RWPE1 (cell line): ENCODE measurements at regions not wholly inside any gene's neighbourhood (a gene's known extent, or its start where the extent isn't known, plus 50 kb on each side); places are given as distances from the start of the nearest gene placed in this dataset.

Experiments
- CTCF ChIA-PET: fragments of 350-600 bp; sonication (Branson Sonifier 250); formaldehyde crosslinking; extraction: SDS; loops from one replicate; lab custom pipeline; 2021; lab: Yijun Ruan, JAX
- POLR2A ChIA-PET: fragments of 400-600 bp; formaldehyde crosslinking; extraction: SDS; loops from one replicate; lab custom pipeline; 2020; ENCODE audit warnings: antibody characterized with exemption; ENCODE audit not compliant: low non-redundant PET; lab: Yijun Ruan, JAX
- DNase-seq: peaks from one replicate; pipeline ENCODE4 v3.0.0; 2012; ENCODE audit warnings: low spot score
- H3K27ac ChIP-seq: fragments of 450-650 bp; 2 replicates; pipeline ENCODE4 v1.5.1; 2017
- CTCF ChIP-seq: fragments of 450-650 bp; conservative IDR thresholded peaks from 2 replicates; pipeline ENCODE4 v1.5.1; 2017; ENCODE audit warnings: low read depth, mild to moderate bottlenecking

GRCh38 chr6:63424636-63425035, 104.9 kb upstream of the LGSN start:
- no peak for DNase-seq
- H3K27ac ChIP-seq, result no peak overlapping the region
- no peak for TF ChIP-seq CTCF
- ChIA-PET CTCF (interaction anchor here (0.6 to 0.7 kb wide), 3 partner anchors 31 to 686 kb away, joined by 3 to 4 read pairs (median 3); no protein-coding TSS in a partner anchor), POLR2A (no interaction called here)

- DNase-seq, result no peak
- no peak for TF ChIP-seq CTCF
- POLR2A ChIA-PET, result no interaction called here
- H3K27ac ChIP-seq, result no peak overlapping the region
- CTCF ChIA-PET, result no interaction called here
Measured at GRCh38 chr6:63425493-63425892, 105.7 kb upstream of the LGSN start.

GRCh38 chr6:63426844-63427243, 107.1 kb upstream of the LGSN start:
- DNase-seq, result no peak
- ChIA-PET POLR2A (no interaction called here), CTCF (no interaction called here)
- TF ChIP-seq CTCF, result no peak
- no peak overlapping the region for H3K27ac ChIP-seq

GRCh38 chr6:63427951-63428350, 108.2 kb upstream of the LGSN start:
- CTCF ChIA-PET, result no interaction called here
- POLR2A ChIA-PET, result no interaction called here
- H3K27ac ChIP-seq, result no peak overlapping the region
- no peak for TF ChIP-seq CTCF
- DNase-seq, result no peak

- no peak for DNase-seq
- TF ChIP-seq CTCF, result no peak
- H3K27ac ChIP-seq, result no peak overlapping the region
- ChIA-PET POLR2A (no interaction called here), CTCF (no interaction called here)
Measured at GRCh38 chr6:63430985-63431519, 111.3 kb upstream of the LGSN start.

GRCh38 chr6:63434943-63435342, 115.2 kb upstream of the LGSN start:
- CTCF ChIA-PET, result no interaction called here
- TF ChIP-seq CTCF, result no peak
- H3K27ac ChIP-seq, result no peak overlapping the region
- POLR2A ChIA-PET, result no interaction called here
- no peak for DNase-seq
